Adrenal gland (tissue), 5 donors: ENCODE measurements at regions not wholly inside any gene's neighbourhood (a gene's known extent, or its start where the extent isn't known, plus 50 kb on each side); places are given as distances from the start of the nearest gene placed in this dataset.

Source experiments
- POLR2A ChIP-seq, 2 donors: fragments of 450-650 bp; IDR thresholded peaks; one replicate each; pipeline ENCODE4 v1.6.1; 2017; ENCODE audit warnings: antibody characterized with exemption in 2 of 2, mild to moderate bottlenecking in 2 of 2, moderate library complexity in 1 of 2
- TF ChIP-seq, protein P1 (sequence below), 6 experiments: fragments of 450-650 bp in 4 of 6; fragments of 200-600 bp in 2 of 6; sonication (generic) in 1 of 6; IDR thresholded peaks; 1 replicate in 5 of 6; 2 replicates in 1 of 6; pipeline versions ENCODE4 v1.5.1 to v1.8.0; 2016 to 2021; ENCODE audit warnings: antibody characterized with exemption in 6 of 6, mild to moderate bottlenecking in 2 of 6, moderate library complexity in 1 of 6
- donor health status: DM: no; HTN: no; CAD: no.

DNA sequence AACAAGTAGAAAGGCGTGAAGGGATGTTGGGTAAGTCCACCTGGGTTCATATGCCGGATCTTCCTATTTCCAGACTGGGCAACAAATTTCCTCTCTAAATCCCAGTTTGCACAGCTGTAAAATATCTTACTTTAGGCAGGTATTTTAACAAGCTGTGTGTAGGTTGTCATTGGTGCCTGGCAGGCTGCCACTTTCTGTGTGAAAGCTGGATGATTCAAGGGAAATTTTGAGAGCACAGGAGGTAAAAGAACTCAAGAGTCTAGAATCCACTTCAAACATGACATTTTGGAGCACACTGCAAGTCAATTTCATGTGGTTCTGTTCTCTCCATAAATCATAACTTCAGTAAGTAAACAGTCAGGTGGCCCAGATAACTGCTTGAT lies 817.4 kb upstream of the AMELY start:
- TF ChIP-seq, protein P1, sequence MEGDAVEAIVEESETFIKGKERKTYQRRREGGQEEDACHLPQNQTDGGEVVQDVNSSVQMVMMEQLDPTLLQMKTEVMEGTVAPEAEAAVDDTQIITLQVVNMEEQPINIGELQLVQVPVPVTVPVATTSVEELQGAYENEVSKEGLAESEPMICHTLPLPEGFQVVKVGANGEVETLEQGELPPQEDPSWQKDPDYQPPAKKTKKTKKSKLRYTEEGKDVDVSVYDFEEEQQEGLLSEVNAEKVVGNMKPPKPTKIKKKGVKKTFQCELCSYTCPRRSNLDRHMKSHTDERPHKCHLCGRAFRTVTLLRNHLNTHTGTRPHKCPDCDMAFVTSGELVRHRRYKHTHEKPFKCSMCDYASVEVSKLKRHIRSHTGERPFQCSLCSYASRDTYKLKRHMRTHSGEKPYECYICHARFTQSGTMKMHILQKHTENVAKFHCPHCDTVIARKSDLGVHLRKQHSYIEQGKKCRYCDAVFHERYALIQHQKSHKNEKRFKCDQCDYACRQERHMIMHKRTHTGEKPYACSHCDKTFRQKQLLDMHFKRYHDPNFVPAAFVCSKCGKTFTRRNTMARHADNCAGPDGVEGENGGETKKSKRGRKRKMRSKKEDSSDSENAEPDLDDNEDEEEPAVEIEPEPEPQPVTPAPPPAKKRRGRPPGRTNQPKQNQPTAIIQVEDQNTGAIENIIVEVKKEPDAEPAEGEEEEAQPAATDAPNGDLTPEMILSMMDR (IDR thresholded peaks at IDR 0.05): no peak
- no peak for TF ChIP-seq POLR2A (IDR thresholded peaks at IDR 0.05)
